Peyer's patch (tissue), 4 donors: ENCODE measurements at regions not wholly inside any gene's neighbourhood (a gene's known extent, or its start where the extent isn't known, plus 50 kb on each side); places are given as distances from the start of the nearest gene placed in this dataset.

Source experiments
- CTCF ChIP-seq, 6 experiments: fragments of 450-650 bp in 4 of 6; fragments of 200-600 bp in 2 of 6; sonication (generic) in 1 of 6; IDR thresholded peaks; one replicate each; pipeline ENCODE4 v1.5.1; 2017 to 2019; ENCODE audit warnings: antibody characterized with exemption in 6 of 6, mild to moderate bottlenecking in 3 of 6, moderate library complexity in 1 of 6
- POLR2A ChIP-seq, 2 donors: fragments of 450-650 bp; IDR thresholded peaks; one replicate each; pipeline ENCODE4 v1.5.1; 2017; ENCODE audit warnings: antibody characterized with exemption in 2 of 2, mild to moderate bottlenecking in 2 of 2, moderate library complexity in 2 of 2

DNA sequence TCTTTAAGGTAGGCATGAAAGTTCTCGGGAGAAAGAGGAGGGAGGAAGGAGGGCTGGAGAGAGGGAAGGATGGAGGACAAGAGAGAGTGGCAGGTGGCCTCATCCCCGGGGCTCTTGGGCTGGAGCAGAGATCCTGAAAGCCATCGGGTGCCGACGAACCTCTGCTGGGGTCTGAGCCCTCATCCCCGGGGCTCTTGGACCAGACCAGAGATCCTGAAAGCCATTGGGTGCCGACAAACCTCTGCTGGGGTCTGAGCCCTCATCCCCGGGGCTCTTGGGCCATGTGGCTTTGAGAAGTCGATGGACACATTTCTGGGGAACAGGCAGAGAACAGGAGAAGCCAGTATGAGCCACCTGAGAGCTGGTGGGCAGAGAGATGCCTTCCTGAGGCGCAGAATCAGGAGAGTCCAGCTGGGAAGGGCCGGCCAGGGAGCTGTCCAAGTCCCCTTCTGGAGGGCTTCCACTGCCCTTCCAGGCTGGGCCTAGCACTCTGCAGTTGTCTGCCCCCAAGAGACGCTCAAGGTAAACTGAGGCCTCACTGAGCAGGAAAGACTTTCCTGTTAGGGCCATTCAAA is 1398.1 kb downstream of the BRD1 start:
- TF ChIP-seq POLR2A (IDR thresholded peaks at IDR 0.05) (no peak), CTCF (IDR thresholded peaks at IDR 0.05) (no peak)
